RWPE1 (cell line): ENCODE measurements at regions not wholly inside any gene's neighbourhood (a gene's known extent, or its start where the extent isn't known, plus 50 kb on each side); places are given as distances from the start of the nearest gene placed in this dataset.

Source experiments
- CTCF ChIA-PET: fragments of 350-600 bp; sonication (Branson Sonifier 250); formaldehyde crosslinking; extraction: SDS; loops from one replicate; lab custom pipeline; 2021; lab: Yijun Ruan, JAX
- POLR2A ChIA-PET: fragments of 400-600 bp; formaldehyde crosslinking; extraction: SDS; loops from one replicate; lab custom pipeline; 2020; ENCODE audit warnings: antibody characterized with exemption; ENCODE audit not compliant: low non-redundant PET; lab: Yijun Ruan, JAX
- DNase-seq: peaks from one replicate; pipeline ENCODE4 v3.0.0; 2012; ENCODE audit warnings: low spot score
- H3K27ac ChIP-seq: fragments of 450-650 bp; 2 replicates; pipeline ENCODE4 v1.5.1; 2017
- TF ChIP-seq, protein P1 (sequence below): fragments of 450-650 bp; conservative IDR thresholded peaks from 2 replicates; pipeline ENCODE4 v1.5.1; 2017; ENCODE audit warnings: low read depth, mild to moderate bottlenecking

DNA sequence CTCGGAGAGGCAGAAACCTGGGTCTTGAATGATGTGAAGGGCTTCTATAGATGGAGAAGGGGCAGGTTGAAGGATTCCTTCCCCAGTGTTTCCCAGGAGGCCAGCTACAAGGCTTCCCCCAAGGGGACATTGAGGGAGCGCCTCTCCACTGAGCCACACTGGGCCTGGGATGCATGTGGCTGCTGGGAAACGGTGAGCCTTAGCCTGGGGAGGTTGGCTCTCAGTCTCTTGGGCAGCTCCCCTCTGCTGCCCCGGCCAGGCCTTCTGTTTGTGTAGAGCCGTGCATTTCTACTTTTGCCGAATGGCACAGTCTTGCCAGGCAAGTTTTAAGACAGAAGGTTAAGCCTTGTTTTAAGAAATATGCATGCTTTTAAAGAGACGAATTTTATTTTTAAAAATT lies 254.4 kb upstream of the POU3F1 start:
- DNase-seq: no peak
- CTCF ChIA-PET: interaction anchor here (0.6 kb wide), 1 partner anchor 31 kb away, joined by 3 read pairs; no protein-coding TSS in a partner anchor
- no peak overlapping the region for H3K27ac ChIP-seq
- POLR2A ChIA-PET: no interaction called here
- TF ChIP-seq, protein P1, sequence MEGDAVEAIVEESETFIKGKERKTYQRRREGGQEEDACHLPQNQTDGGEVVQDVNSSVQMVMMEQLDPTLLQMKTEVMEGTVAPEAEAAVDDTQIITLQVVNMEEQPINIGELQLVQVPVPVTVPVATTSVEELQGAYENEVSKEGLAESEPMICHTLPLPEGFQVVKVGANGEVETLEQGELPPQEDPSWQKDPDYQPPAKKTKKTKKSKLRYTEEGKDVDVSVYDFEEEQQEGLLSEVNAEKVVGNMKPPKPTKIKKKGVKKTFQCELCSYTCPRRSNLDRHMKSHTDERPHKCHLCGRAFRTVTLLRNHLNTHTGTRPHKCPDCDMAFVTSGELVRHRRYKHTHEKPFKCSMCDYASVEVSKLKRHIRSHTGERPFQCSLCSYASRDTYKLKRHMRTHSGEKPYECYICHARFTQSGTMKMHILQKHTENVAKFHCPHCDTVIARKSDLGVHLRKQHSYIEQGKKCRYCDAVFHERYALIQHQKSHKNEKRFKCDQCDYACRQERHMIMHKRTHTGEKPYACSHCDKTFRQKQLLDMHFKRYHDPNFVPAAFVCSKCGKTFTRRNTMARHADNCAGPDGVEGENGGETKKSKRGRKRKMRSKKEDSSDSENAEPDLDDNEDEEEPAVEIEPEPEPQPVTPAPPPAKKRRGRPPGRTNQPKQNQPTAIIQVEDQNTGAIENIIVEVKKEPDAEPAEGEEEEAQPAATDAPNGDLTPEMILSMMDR: no peak

DNA sequence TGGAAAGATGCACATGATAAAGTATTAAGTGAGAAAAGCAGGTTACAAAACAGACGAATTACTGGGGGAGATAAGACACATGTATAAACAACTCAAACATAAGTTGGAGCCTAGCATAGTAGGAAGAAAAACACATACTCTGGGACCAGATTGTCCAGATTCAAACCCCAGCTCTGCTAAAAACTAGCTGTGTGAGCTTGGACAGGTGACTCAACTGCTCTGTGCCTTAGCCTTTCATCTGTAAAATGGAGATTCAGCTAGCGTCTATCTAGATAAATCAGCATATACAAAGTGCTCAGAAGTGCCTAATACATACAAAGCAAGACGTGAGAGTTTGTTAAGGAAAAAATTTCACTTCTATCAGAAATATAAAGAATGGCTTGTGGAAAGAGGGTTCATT lies 254.0 kb upstream of the POU3F1 start:
- POLR2A ChIA-PET: no interaction called here
- no peak overlapping the region for H3K27ac ChIP-seq
- TF ChIP-seq, protein P1: no peak
- CTCF ChIA-PET: interaction anchor here (0.6 kb wide), 1 partner anchor 32 kb away, joined by 3 read pairs; no protein-coding TSS in a partner anchor
- no peak for DNase-seq

DNA sequence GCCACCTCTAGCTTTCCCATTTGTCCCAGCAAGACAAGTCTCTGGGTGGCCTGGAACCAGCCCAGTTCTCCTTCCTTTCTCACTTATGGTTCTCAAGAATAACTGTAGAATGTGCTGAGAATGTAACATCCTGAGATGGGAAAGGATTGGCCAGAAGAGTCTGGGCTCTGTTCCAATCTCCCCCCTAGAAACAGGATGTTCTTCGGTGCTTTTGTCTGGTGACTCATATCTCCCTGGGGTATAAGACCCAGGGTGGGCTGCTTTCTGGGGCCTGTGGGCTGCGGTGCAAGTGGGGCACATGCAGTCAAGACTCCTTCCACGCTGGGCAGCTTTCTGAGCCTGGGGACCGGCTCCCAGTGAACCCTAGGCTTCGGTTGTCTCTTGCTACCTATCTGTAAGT lies 251.2 kb upstream of the POU3F1 start:
- POLR2A ChIA-PET: no interaction called here
- no peak overlapping the region for H3K27ac ChIP-seq
- CTCF ChIA-PET: no interaction called here
- TF ChIP-seq, protein P1: no peak
- DNase-seq: no peak

DNA sequence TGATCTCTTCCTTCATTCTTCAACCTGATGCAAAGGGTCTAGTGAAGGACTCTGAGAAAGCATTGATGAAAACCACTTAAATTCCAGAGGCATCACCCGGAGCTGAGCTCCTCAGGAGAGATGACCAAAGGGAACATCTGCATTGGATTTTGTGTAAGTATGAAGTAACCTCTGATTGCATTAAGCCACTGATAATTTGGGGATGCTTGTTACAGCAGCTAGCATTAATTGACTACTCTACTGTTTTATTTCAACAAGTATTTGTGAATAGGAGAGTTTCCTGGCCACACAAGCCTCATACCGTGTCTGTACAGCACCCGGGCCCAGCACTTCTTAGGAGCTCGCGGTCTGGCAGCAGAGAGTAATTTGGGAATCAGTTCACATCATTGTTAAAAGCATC lies 250.7 kb upstream of the POU3F1 start:
- CTCF ChIA-PET: interaction anchor here (0.6 kb wide), 1 partner anchor 747 kb away, joined by 3 read pairs; no protein-coding TSS in a partner anchor
- no peak overlapping the region for H3K27ac ChIP-seq
- no peak for DNase-seq
- POLR2A ChIA-PET: no interaction called here
- TF ChIP-seq, protein P1: no peak

DNA sequence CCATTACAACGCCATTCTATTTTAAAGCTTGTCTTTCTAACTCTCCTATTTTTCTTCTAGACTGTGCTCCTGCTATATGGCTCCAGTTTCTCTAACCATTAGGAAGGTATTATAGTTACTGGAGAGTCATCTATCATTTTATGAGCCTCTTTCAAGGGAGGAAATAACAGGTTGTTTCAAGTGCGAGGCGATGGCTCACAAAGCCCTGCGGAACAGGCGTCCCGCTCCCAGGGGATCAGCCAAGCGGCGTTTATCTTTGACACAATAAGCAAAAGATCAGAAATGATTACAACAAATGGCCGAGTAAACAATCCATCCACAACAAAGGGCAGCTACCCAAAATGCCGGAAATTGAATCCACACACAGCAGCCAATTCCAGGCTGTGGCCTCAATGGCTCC lies 249.5 kb upstream of the POU3F1 start:
- DNase-seq: no peak
- ChIA-PET POLR2A (no interaction called here), CTCF (no interaction called here)
- no peak overlapping the region for H3K27ac ChIP-seq
- TF ChIP-seq, protein P1: no peak

DNA sequence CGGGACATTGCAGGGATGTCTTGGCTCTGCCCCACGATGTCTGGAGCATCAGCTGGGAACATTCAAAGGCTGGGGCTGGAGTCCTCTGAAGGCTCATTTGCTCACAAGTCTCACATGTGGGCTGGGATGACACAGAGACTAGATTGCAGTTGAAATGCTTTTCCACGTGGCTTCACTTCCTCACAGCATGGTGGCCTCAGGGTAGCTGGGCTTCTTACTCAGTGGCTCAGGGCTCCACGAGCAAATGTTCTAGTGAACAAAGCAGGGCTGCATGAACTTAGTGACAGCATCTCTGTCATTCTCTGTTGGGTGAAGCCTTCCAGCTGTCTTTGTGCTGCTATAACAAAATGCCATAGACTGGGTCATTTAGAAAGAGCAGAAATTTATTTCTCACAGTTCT lies 247.0 kb upstream of the POU3F1 start:
- no peak for DNase-seq
- TF ChIP-seq, protein P1: no peak
- POLR2A ChIA-PET: no interaction called here
- CTCF ChIA-PET: interaction anchor here (1.1 kb wide), 1 partner anchor 10 kb away, joined by 3 read pairs; no protein-coding TSS in a partner anchor
- H3K27ac ChIP-seq: no peak overlapping the region
